ENCODE measurements at regions not wholly inside any gene's neighbourhood (a gene's known extent, or its start where the extent isn't known, plus 50 kb on each side); places are given as distances from the start of the nearest gene placed in this dataset.

GRCh38 chr6:23584134-23584763, 541.8 kb upstream of the NRSN1 start:
- H3K4me1 ChIP-seq (ENCODE audit: control insufficient read depth in 1 of 2, extremely low read depth in 1 of 2, insufficient read depth in 2 of 2, low read length in 2 of 2) = no peaks in the 10 kb centered on the region
- no peaks in the 10 kb centered on the region for H3K9me3 ChIP-seq
- ATAC-seq (replicated peaks in 1 of 4) (no peak), DNase-seq (no peak)
- Mint-ChIP-seq H3K27ac (no peak overlapping the region), H3K9me3 (peaks cover 0 to 7% (median 4%) of the 10 kb centered on the region in 3 donors), H3K4me3 (no peak overlapping the region), H3K36me3 (no peaks in the 10 kb centered on the region), H3K4me1 (no peaks in the 10 kb centered on the region), H3K27me3 (no peaks in the 10 kb centered on the region)
- H3K27ac ChIP-seq (ENCODE audit: low read length) = no peak overlapping the region
- CTCF ChIA-PET = no interaction called here
- no peaks in the 10 kb centered on the region for H3K27me3 ChIP-seq (replicated peaks in 1 of 2; ENCODE audit: control insufficient read depth in 2 of 2, extremely low read depth in 1 of 2, insufficient read depth in 2 of 2, low read length in 1 of 2)
- 51% methylated on average over 3 of the region's 5 CpGs for WGBS (ENCODE audit: insufficient coverage)
- no peak overlapping the region for H3K4me3 ChIP-seq (ENCODE audit: control insufficient read depth in 1 of 2, extremely low read depth in 1 of 2, low read length in 1 of 2)
- H3K36me3 ChIP-seq (ENCODE audit: control insufficient read depth in 2 of 2, extremely low read depth in 1 of 2, insufficient read depth in 1 of 2, low read length in 1 of 2) = no peaks in the 10 kb centered on the region
- POLR2A ChIA-PET = no interaction called here

- Histone ChIP-seq H3K27me3 (replicated peaks in 1 of 2; ENCODE audit: control insufficient read depth in 2 of 2, extremely low read depth in 1 of 2, insufficient read depth in 2 of 2, low read length in 1 of 2) (no peaks in the 10 kb centered on the region), H3K36me3 (ENCODE audit: control insufficient read depth in 2 of 2, extremely low read depth in 1 of 2, insufficient read depth in 1 of 2, low read length in 1 of 2) (no peaks in the 10 kb centered on the region), H3K9me3 (no peaks in the 10 kb centered on the region), H3K27ac (ENCODE audit: low read length) (no peak overlapping the region), H3K4me1 (ENCODE audit: control insufficient read depth in 1 of 2, extremely low read depth in 1 of 2, insufficient read depth in 2 of 2, low read length in 2 of 2) (no peaks in the 10 kb centered on the region), H3K4me3 (ENCODE audit: control insufficient read depth in 1 of 2, extremely low read depth in 1 of 2, low read length in 1 of 2) (no peak overlapping the region)
- Mint-ChIP-seq H3K36me3 (no peaks in the 10 kb centered on the region), H3K4me3 (no peak overlapping the region), H3K27ac (no peak overlapping the region), H3K4me1 (no peaks in the 10 kb centered on the region), H3K9me3 (peaks cover 0 to 9% (median 4%) of the 10 kb centered on the region in 3 donors), H3K27me3 (no peaks in the 10 kb centered on the region)
- POLR2A ChIA-PET = no interaction called here
- ATAC-seq (replicated peaks in 1 of 4) (no peak), DNase-seq (no peak)
- CTCF ChIA-PET = no interaction called here
- no CpG with 5 or more reads among the region's 1 CpG for WGBS (ENCODE audit: insufficient coverage)
These were observed 538.4 kb upstream of the NRSN1 start for GRCh38 chr6:23587582-23587981.

GRCh38 chr6:23589811-23590210, 536.2 kb upstream of the NRSN1 start:
- WGBS (ENCODE audit: insufficient coverage) = no CpG with 5 or more reads among the region's 2 CpGs
- no peak for DNase-seq
- CTCF ChIA-PET = no interaction called here

DNA sequence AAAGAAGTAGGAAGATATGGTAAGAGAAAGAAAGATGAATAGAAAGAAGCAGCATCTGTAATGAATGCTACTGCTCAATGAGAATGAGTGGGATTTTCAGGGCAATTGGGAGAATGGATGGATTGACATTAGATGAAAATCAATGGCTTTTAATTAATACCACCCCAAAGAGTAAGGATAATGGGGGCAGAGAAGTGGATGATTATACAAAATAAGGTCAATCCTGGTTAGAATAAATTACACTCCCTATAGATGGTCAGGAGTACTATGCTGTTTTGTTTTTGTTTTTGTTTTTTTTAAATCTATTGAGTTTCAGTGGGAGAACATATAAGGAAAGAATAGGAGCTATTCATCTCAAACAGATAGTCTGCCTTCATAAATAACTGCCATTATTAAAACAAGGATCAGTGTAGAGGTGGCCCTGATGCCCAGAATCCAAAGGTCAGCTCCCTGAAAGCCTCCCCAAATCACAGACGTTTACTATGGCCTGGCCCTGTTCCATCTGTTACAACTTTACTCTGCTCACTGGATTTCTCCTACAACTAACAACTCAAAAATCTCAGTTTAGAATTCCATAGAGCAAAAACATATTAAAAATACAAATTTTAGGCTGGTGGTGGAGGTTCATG, 535.4 kb upstream of the NRSN1 start:
- Histone ChIP-seq H3K36me3 (ENCODE audit: control insufficient read depth in 2 of 2, extremely low read depth in 1 of 2, insufficient read depth in 1 of 2, low read length in 1 of 2) (no peaks in the 10 kb centered on the region), H3K27ac (ENCODE audit: low read length) (no peak overlapping the region), H3K4me3 (ENCODE audit: control insufficient read depth in 1 of 2, extremely low read depth in 1 of 2, low read length in 1 of 2) (no peak overlapping the region), H3K4me1 (ENCODE audit: control insufficient read depth in 1 of 2, extremely low read depth in 1 of 2, insufficient read depth in 2 of 2, low read length in 2 of 2) (no peaks in the 10 kb centered on the region), H3K27me3 (replicated peaks in 1 of 2; ENCODE audit: control insufficient read depth in 2 of 2, extremely low read depth in 1 of 2, insufficient read depth in 2 of 2, low read length in 1 of 2) (no peaks in the 10 kb centered on the region), H3K9me3 (no peaks in the 10 kb centered on the region)
- ATAC-seq (replicated peaks in 1 of 4) (no peak), DNase-seq (no peak)
- Mint-ChIP-seq H3K27me3 (no peaks in the 10 kb centered on the region), H3K36me3 (no peaks in the 10 kb centered on the region), H3K9me3 (peaks cover 4 to 14% (median 5%) of the 10 kb centered on the region in 3 donors), H3K27ac (no peak overlapping the region), H3K4me3 (no peak overlapping the region), H3K4me1 (no peaks in the 10 kb centered on the region)
- POLR2A ChIA-PET = no interaction called here
- WGBS (ENCODE audit: insufficient coverage) = no CpG with 5 or more reads among the region's 1 CpG
- CTCF ChIA-PET = no interaction called here

More at GRCh38 chr6:23589811-23590210, 536.2 kb upstream of the NRSN1 start:
- Mint-ChIP-seq H3K9me3 (peaks cover 4 to 13% (median 6%) of the 10 kb centered on the region in 3 donors), H3K4me3 (no peak overlapping the region), H3K36me3 (no peaks in the 10 kb centered on the region), H3K27me3 (no peaks in the 10 kb centered on the region), H3K4me1 (no peaks in the 10 kb centered on the region), H3K27ac (no peak overlapping the region)
- no peak for ATAC-seq (replicated peaks in 1 of 4)
- no peak overlapping the region for H3K27ac ChIP-seq (ENCODE audit: low read length)
- H3K9me3 ChIP-seq = no peaks in the 10 kb centered on the region
- H3K4me3 ChIP-seq (ENCODE audit: control insufficient read depth in 1 of 2, extremely low read depth in 1 of 2, low read length in 1 of 2) = no peak overlapping the region
- no peaks in the 10 kb centered on the region for H3K27me3 ChIP-seq (replicated peaks in 1 of 2; ENCODE audit: control insufficient read depth in 2 of 2, extremely low read depth in 1 of 2, insufficient read depth in 2 of 2, low read length in 1 of 2)
- POLR2A ChIA-PET = no interaction called here
- no peaks in the 10 kb centered on the region for H3K4me1 ChIP-seq (ENCODE audit: control insufficient read depth in 1 of 2, extremely low read depth in 1 of 2, insufficient read depth in 2 of 2, low read length in 2 of 2)
- H3K36me3 ChIP-seq (ENCODE audit: control insufficient read depth in 2 of 2, extremely low read depth in 1 of 2, insufficient read depth in 1 of 2, low read length in 1 of 2) = no peaks in the 10 kb centered on the region

- H3K4me1 Mint-ChIP-seq = no peaks in the 10 kb centered on the region
- ChIA-PET CTCF (no interaction called here), POLR2A (no interaction called here)
- Histone ChIP-seq H3K36me3 (ENCODE audit: control insufficient read depth in 2 of 2, extremely low read depth in 1 of 2, insufficient read depth in 1 of 2, low read length in 1 of 2) (no peaks in the 10 kb centered on the region), H3K4me3 (ENCODE audit: control insufficient read depth in 1 of 2, extremely low read depth in 1 of 2, low read length in 1 of 2) (no peak overlapping the region), H3K9me3 (no peaks in the 10 kb centered on the region), H3K27ac (ENCODE audit: low read length) (no peak overlapping the region), H3K27me3 (replicated peaks in 1 of 2; ENCODE audit: control insufficient read depth in 2 of 2, extremely low read depth in 1 of 2, insufficient read depth in 2 of 2, low read length in 1 of 2) (no peaks in the 10 kb centered on the region), H3K4me1 (ENCODE audit: control insufficient read depth in 1 of 2, extremely low read depth in 1 of 2, insufficient read depth in 2 of 2, low read length in 2 of 2) (no peaks in the 10 kb centered on the region)
- H3K9me3 Mint-ChIP-seq = peaks cover 4 to 14% (median 5%) of the 10 kb centered on the region in 3 donors
- H3K27ac Mint-ChIP-seq = no peak overlapping the region
- no peaks in the 10 kb centered on the region for H3K36me3 Mint-ChIP-seq
- no peaks in the 10 kb centered on the region for H3K27me3 Mint-ChIP-seq
- DNase-seq (no peak), ATAC-seq (replicated peaks in 1 of 4) (no peak)
- H3K4me3 Mint-ChIP-seq = no peak overlapping the region
- WGBS (ENCODE audit: insufficient coverage) = 100% methylated on average over 2 of the region's 4 CpGs
These were observed 534.3 kb upstream of the NRSN1 start for GRCh38 chr6:23591761-23592160.

DNA sequence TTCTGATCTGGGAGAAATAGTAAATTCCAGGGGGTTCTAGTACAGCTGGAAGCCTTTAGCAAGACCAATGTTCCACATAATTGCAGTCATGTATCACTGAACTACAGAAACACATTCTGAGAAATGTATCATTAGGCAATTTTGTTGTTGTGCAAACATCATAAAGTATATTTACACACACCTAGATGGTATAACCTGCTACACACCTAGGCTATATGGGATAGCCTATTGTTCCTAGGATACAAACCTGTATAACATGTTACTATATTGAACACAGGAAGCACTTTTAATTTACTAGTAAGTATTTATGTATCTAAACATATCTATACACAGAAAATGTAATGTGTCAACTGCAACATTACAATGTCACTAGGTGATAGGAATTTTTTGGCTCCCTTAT, 525.9 kb upstream of the NRSN1 start:
- Histone ChIP-seq H3K27me3 (replicated peaks in 1 of 2; ENCODE audit: control insufficient read depth in 2 of 2, extremely low read depth in 1 of 2, insufficient read depth in 2 of 2, low read length in 1 of 2) (no peaks in the 10 kb centered on the region), H3K4me1 (ENCODE audit: control insufficient read depth in 1 of 2, extremely low read depth in 1 of 2, insufficient read depth in 2 of 2, low read length in 2 of 2) (no peaks in the 10 kb centered on the region), H3K36me3 (ENCODE audit: control insufficient read depth in 2 of 2, extremely low read depth in 1 of 2, insufficient read depth in 1 of 2, low read length in 1 of 2) (no peaks in the 10 kb centered on the region), H3K27ac (ENCODE audit: low read length) (no peak overlapping the region), H3K9me3 (no peaks in the 10 kb centered on the region), H3K4me3 (ENCODE audit: control insufficient read depth in 1 of 2, extremely low read depth in 1 of 2, low read length in 1 of 2) (no peak overlapping the region)
- no peak overlapping the region for H3K4me3 Mint-ChIP-seq
- ATAC-seq (replicated peaks in 1 of 4) (no peak), DNase-seq (no peak)
- no peaks in the 10 kb centered on the region for H3K27me3 Mint-ChIP-seq
- peaks cover 10 to 31% (median 12%) of the 10 kb centered on the region in 3 donors for H3K9me3 Mint-ChIP-seq
- no peak overlapping the region for H3K27ac Mint-ChIP-seq
- no peaks in the 10 kb centered on the region for H3K36me3 Mint-ChIP-seq
- no peaks in the 10 kb centered on the region for H3K4me1 Mint-ChIP-seq
- CTCF ChIA-PET = no interaction called here
- POLR2A ChIA-PET = no interaction called here

Data from T-cell (primary cell).